ENCODE measurements at regions not wholly inside any gene's neighbourhood (a gene's known extent, or its start where the extent isn't known, plus 50 kb on each side); places are given as distances from the start of the nearest gene placed in this dataset.

DNA sequence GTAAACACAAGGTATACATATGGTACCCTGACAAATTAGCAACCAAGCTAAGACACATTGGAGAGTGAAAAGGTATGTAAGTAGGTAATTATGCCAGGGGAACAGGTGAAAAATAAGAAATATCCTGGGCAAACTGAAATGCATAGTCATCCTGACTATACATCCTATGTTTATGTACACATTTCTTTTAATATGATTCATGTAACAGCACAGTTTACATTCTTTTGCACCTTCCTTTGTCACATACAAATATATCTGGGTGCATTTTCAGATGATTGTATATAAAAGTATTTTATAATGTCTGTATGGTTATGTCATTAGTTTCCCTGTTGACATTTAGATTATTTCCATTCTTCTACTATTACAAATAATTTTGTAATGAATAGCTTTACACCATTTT, 1146.9 kb downstream of the EFNA5 start:
- TF ChIP-seq EZH2 (IDR thresholded peaks at IDR 0.05) (no peak), POLR2AphosphoS5 (IDR thresholded peaks at IDR 0.05; ENCODE audit: borderline replicate concordance, low read depth, low read length) (no peak), FOXP2 (optimal IDR thresholded peaks at IDR 0.05; ENCODE audit: control extremely low read depth, extremely low read length, insufficient read depth) (no peak)

Data from SK-N-MC (cell line).